ENCODE measurements at regions not wholly inside any gene's neighbourhood (a gene's known extent, or its start where the extent isn't known, plus 50 kb on each side); places are given as distances from the start of the nearest gene placed in this dataset.

- TF ChIP-seq POLR2A (IDR thresholded peaks at IDR 0.05) (no peak), CTCF (IDR thresholded peaks at IDR 0.05) (no peak)
Measured at GRCh38 chr21:22743085-22743484, 1744.9 kb downstream of the NCAM2 start.

Measured in uterus (tissue), 2 donors.